ENCODE measurements at regions not wholly inside any gene's neighbourhood (a gene's known extent, or its start where the extent isn't known, plus 50 kb on each side); places are given as distances from the start of the nearest gene placed in this dataset.

DNA sequence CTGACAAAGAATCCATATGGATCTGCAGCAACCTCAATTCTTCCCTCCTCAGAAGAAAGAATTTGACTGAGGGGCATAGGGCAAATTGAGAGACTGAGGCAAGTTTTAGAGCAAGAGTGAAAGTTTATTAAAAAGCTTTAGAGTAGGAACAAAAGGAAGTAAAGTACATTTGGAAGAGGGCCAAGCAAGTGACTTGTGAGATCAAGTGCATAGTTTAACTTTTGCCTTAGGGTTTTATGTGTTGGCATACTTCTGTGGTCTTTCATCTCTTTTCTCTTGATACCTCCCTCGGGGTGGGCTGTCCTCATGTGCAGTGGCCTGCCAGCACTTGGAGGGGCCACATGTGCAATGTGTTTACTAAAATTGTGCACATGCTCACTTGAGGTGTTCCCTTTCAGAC lies 98.0 kb upstream of the MAGEB16 start:
- TF ChIP-seq, protein P1, sequence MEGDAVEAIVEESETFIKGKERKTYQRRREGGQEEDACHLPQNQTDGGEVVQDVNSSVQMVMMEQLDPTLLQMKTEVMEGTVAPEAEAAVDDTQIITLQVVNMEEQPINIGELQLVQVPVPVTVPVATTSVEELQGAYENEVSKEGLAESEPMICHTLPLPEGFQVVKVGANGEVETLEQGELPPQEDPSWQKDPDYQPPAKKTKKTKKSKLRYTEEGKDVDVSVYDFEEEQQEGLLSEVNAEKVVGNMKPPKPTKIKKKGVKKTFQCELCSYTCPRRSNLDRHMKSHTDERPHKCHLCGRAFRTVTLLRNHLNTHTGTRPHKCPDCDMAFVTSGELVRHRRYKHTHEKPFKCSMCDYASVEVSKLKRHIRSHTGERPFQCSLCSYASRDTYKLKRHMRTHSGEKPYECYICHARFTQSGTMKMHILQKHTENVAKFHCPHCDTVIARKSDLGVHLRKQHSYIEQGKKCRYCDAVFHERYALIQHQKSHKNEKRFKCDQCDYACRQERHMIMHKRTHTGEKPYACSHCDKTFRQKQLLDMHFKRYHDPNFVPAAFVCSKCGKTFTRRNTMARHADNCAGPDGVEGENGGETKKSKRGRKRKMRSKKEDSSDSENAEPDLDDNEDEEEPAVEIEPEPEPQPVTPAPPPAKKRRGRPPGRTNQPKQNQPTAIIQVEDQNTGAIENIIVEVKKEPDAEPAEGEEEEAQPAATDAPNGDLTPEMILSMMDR (IDR thresholded peaks at IDR 0.05; ENCODE audit: insufficient read depth in 1 of 2, low read depth in 1 of 2, low read length in 1 of 2, severe bottlenecking in 1 of 2, unreplicated experiment in 1 of 2), result no peak
- intact Hi-C loops (cut with micrococcal nuclease; ENCODE audit: unreplicated experiment), result no loop called here
- Mint-ChIP-seq H3K9me3 (ENCODE audit: unreplicated experiment) (no peaks in the 10 kb centered on the region), H3K27ac (ENCODE audit: unreplicated experiment) (no peak overlapping the region), H3K4me1 (ENCODE audit: low read depth, unreplicated experiment) (peaks cover 4% of the 10 kb centered on the region), H3K36me3 (ENCODE audit: insufficient read depth, unreplicated experiment) (no peaks in the 10 kb centered on the region), H3K27me3 (ENCODE audit: insufficient read depth, unreplicated experiment) (no peaks in the 10 kb centered on the region), H3K4me3 (ENCODE audit: unreplicated experiment) (no peak overlapping the region)
- H3K9me3 ChIP-seq, result no peaks in the 10 kb centered on the region
- no peaks in the 10 kb centered on the region for H3K27me3 ChIP-seq (replicated peaks; ENCODE audit: control insufficient read depth, insufficient read depth, low read length)
- no peaks in the 10 kb centered on the region for H3K4me1 ChIP-seq
- ChIA-PET POLR2A (no interaction called here), CTCF (no interaction called here)
- no peak for DNase-seq
- BruUV-seq (replicated peaks), result no TSS peak
- no peaks in the 10 kb centered on the region for H3K36me3 ChIP-seq (ENCODE audit: control insufficient read depth, insufficient read depth, low read length)
- no peak overlapping the region for H3K4me3 ChIP-seq (ENCODE audit: low read depth, low read length)

GRCh38 chrX:35711281-35711680 lies 86.9 kb upstream of the MAGEB16 start:
- no peak overlapping the region for H3K27ac Mint-ChIP-seq (ENCODE audit: unreplicated experiment)
- TF ChIP-seq, protein P1 (IDR thresholded peaks at IDR 0.05; ENCODE audit: insufficient read depth in 1 of 2, low read depth in 1 of 2, low read length in 1 of 2, severe bottlenecking in 1 of 2, unreplicated experiment in 1 of 2), result no peak
- no peaks in the 10 kb centered on the region for H3K9me3 ChIP-seq
- no peaks in the 10 kb centered on the region for H3K27me3 ChIP-seq (replicated peaks; ENCODE audit: control insufficient read depth, insufficient read depth, low read length)
- no peak overlapping the region for H3K4me3 ChIP-seq (ENCODE audit: low read depth, low read length)
- no peak for DNase-seq
- H3K4me1 ChIP-seq, result no peaks in the 10 kb centered on the region
- CTCF ChIA-PET, result no interaction called here
- no peak overlapping the region for H3K4me3 Mint-ChIP-seq (ENCODE audit: unreplicated experiment)
- POLR2A ChIA-PET, result no interaction called here
- no TSS peak for BruUV-seq (replicated peaks)
- intact Hi-C loops (cut with micrococcal nuclease; ENCODE audit: unreplicated experiment), result no loop called here
- H3K36me3 Mint-ChIP-seq (ENCODE audit: insufficient read depth, unreplicated experiment), result no peaks in the 10 kb centered on the region
- H3K36me3 ChIP-seq (ENCODE audit: control insufficient read depth, insufficient read depth, low read length), result no peaks in the 10 kb centered on the region
- no peaks in the 10 kb centered on the region for H3K27me3 Mint-ChIP-seq (ENCODE audit: insufficient read depth, unreplicated experiment)
- no peaks in the 10 kb centered on the region for H3K9me3 Mint-ChIP-seq (ENCODE audit: unreplicated experiment)
- H3K4me1 Mint-ChIP-seq (ENCODE audit: low read depth, unreplicated experiment), result no peaks in the 10 kb centered on the region

- H3K9me3 Mint-ChIP-seq (ENCODE audit: unreplicated experiment), result no peaks in the 10 kb centered on the region
- H3K4me3 ChIP-seq (ENCODE audit: low read depth, low read length), result no peak overlapping the region
- TF ChIP-seq, protein P1 (IDR thresholded peaks at IDR 0.05; ENCODE audit: insufficient read depth in 1 of 2, low read depth in 1 of 2, low read length in 1 of 2, severe bottlenecking in 1 of 2, unreplicated experiment in 1 of 2), result no peak
- no peaks in the 10 kb centered on the region for H3K4me1 ChIP-seq
- H3K27ac Mint-ChIP-seq (ENCODE audit: unreplicated experiment), result no peak overlapping the region
- no peaks in the 10 kb centered on the region for H3K4me1 Mint-ChIP-seq (ENCODE audit: low read depth, unreplicated experiment)
- no peaks in the 10 kb centered on the region for H3K36me3 Mint-ChIP-seq (ENCODE audit: insufficient read depth, unreplicated experiment)
- ChIA-PET POLR2A (no interaction called here), CTCF (no interaction called here)
- no peaks in the 10 kb centered on the region for H3K27me3 Mint-ChIP-seq (ENCODE audit: insufficient read depth, unreplicated experiment)
- H3K36me3 ChIP-seq (ENCODE audit: control insufficient read depth, insufficient read depth, low read length), result no peaks in the 10 kb centered on the region
- no peak overlapping the region for H3K4me3 Mint-ChIP-seq (ENCODE audit: unreplicated experiment)
- intact Hi-C loops (cut with micrococcal nuclease; ENCODE audit: unreplicated experiment), result no loop called here
- no peaks in the 10 kb centered on the region for H3K27me3 ChIP-seq (replicated peaks; ENCODE audit: control insufficient read depth, insufficient read depth, low read length)
- no peak for DNase-seq
- no TSS peak for BruUV-seq (replicated peaks)
- H3K9me3 ChIP-seq, result no peaks in the 10 kb centered on the region
Measured at GRCh38 chrX:35722128-35722527, 76.0 kb upstream of the MAGEB16 start.
